HG02759 (cell line): ENCODE measurements at regions not wholly inside any gene's neighbourhood (a gene's known extent, or its start where the extent isn't known, plus 50 kb on each side); places are given as distances from the start of the nearest gene placed in this dataset.

Experiments used
- ATAC-seq: cut with Tn5 transposase; IDR thresholded peaks from one replicate; pipeline ENCODE4 v1.9.1; 2021; ENCODE audit warnings: mild to moderate bottlenecking, moderate library complexity; ENCODE audit not compliant: unreplicated experiment

GRCh38 chr6:88388589-88388988, 222.4 kb upstream of the CNR1 start:
- no peak for ATAC-seq

- ATAC-seq, result no peak
Measured at GRCh38 chr6:88386167-88386566, 220.0 kb upstream of the CNR1 start.

GRCh38 chr6:88383183-88383582, 217.0 kb upstream of the CNR1 start:
- no peak for ATAC-seq

- no peak for ATAC-seq
Measured at GRCh38 chr6:88381289-88381642, 215.1 kb upstream of the CNR1 start.

- ATAC-seq, result no peak
Measured at GRCh38 chr6:88380618-88381288, 214.6 kb upstream of the CNR1 start.

GRCh38 chr6:88380083-88380482, 213.9 kb upstream of the CNR1 start:
- ATAC-seq, result no peak

- ATAC-seq, result no peak
Measured at GRCh38 chr6:88378639-88379038, 212.5 kb upstream of the CNR1 start.

GRCh38 chr6:88377976-88378568, 211.9 kb upstream of the CNR1 start:
- no peak for ATAC-seq

- no peak for ATAC-seq
Measured at GRCh38 chr6:88376768-88377387, 210.7 kb upstream of the CNR1 start.

- no peak for ATAC-seq
Measured at GRCh38 chr6:88376197-88376596, 210.1 kb upstream of the CNR1 start.

- no peak for ATAC-seq
Measured at GRCh38 chr6:88374553-88374952, 208.4 kb upstream of the CNR1 start.

GRCh38 chr6:88371480-88371879, 205.3 kb upstream of the CNR1 start:
- no peak for ATAC-seq

GRCh38 chr6:88370127-88370710, 204.1 kb upstream of the CNR1 start:
- no peak for ATAC-seq

- ATAC-seq, result no peak
Measured at GRCh38 chr6:88369262-88369661, 203.1 kb upstream of the CNR1 start.

- no peak for ATAC-seq
Measured at GRCh38 chr6:88368071-88368787, 202.1 kb upstream of the CNR1 start.

- ATAC-seq, result no peak
Measured at GRCh38 chr6:88367248-88367647, 201.1 kb upstream of the CNR1 start.

- no peak for ATAC-seq
Measured at GRCh38 chr6:88366672-88367071, 200.5 kb upstream of the CNR1 start.

- ATAC-seq, result no peak
Measured at GRCh38 chr6:88365656-88366055, 199.5 kb upstream of the CNR1 start.

GRCh38 chr6:88365230-88365629, 199.1 kb upstream of the CNR1 start:
- no peak for ATAC-seq

GRCh38 chr6:88361754-88362153, 195.6 kb upstream of the CNR1 start:
- ATAC-seq, result no peak

GRCh38 chr6:88361298-88361697, 195.2 kb upstream of the CNR1 start:
- ATAC-seq, result no peak
